ENCODE measurements at regions not wholly inside any gene's neighbourhood (a gene's known extent, or its start where the extent isn't known, plus 50 kb on each side); places are given as distances from the start of the nearest gene placed in this dataset.

GRCh38 chr2:59893612-59894011 is 659.8 kb downstream of the BCL11A start:
- no peak for TF ChIP-seq EZH2 (IDR thresholded peaks at IDR 0.05; ENCODE audit: borderline replicate concordance, insufficient read depth, low read length, poor library complexity, severe bottlenecking)
- no peak for TF ChIP-seq MXI1 (conservative IDR thresholded peaks at IDR 0.05; ENCODE audit: poor library complexity, severe bottlenecking)
- TF ChIP-seq, protein P1, sequence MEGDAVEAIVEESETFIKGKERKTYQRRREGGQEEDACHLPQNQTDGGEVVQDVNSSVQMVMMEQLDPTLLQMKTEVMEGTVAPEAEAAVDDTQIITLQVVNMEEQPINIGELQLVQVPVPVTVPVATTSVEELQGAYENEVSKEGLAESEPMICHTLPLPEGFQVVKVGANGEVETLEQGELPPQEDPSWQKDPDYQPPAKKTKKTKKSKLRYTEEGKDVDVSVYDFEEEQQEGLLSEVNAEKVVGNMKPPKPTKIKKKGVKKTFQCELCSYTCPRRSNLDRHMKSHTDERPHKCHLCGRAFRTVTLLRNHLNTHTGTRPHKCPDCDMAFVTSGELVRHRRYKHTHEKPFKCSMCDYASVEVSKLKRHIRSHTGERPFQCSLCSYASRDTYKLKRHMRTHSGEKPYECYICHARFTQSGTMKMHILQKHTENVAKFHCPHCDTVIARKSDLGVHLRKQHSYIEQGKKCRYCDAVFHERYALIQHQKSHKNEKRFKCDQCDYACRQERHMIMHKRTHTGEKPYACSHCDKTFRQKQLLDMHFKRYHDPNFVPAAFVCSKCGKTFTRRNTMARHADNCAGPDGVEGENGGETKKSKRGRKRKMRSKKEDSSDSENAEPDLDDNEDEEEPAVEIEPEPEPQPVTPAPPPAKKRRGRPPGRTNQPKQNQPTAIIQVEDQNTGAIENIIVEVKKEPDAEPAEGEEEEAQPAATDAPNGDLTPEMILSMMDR (IDR thresholded peaks at IDR 0.05; ENCODE audit: poor library complexity, severe bottlenecking) = no peak
- TF ChIP-seq RAD21 (conservative IDR thresholded peaks at IDR 0.05) = no peak
- TF ChIP-seq SMC3 (conservative IDR thresholded peaks at IDR 0.05; ENCODE audit: poor library complexity) = no peak
- TF ChIP-seq EP300 (conservative IDR thresholded peaks at IDR 0.05; ENCODE audit: poor library complexity, severe bottlenecking) = no peak
- no peak for TF ChIP-seq POLR2AphosphoS5 (IDR thresholded peaks at IDR 0.05)
- TF ChIP-seq TAF1 (IDR thresholded peaks at IDR 0.05; ENCODE audit: low read depth) = no peak
- TF ChIP-seq, protein P2, sequence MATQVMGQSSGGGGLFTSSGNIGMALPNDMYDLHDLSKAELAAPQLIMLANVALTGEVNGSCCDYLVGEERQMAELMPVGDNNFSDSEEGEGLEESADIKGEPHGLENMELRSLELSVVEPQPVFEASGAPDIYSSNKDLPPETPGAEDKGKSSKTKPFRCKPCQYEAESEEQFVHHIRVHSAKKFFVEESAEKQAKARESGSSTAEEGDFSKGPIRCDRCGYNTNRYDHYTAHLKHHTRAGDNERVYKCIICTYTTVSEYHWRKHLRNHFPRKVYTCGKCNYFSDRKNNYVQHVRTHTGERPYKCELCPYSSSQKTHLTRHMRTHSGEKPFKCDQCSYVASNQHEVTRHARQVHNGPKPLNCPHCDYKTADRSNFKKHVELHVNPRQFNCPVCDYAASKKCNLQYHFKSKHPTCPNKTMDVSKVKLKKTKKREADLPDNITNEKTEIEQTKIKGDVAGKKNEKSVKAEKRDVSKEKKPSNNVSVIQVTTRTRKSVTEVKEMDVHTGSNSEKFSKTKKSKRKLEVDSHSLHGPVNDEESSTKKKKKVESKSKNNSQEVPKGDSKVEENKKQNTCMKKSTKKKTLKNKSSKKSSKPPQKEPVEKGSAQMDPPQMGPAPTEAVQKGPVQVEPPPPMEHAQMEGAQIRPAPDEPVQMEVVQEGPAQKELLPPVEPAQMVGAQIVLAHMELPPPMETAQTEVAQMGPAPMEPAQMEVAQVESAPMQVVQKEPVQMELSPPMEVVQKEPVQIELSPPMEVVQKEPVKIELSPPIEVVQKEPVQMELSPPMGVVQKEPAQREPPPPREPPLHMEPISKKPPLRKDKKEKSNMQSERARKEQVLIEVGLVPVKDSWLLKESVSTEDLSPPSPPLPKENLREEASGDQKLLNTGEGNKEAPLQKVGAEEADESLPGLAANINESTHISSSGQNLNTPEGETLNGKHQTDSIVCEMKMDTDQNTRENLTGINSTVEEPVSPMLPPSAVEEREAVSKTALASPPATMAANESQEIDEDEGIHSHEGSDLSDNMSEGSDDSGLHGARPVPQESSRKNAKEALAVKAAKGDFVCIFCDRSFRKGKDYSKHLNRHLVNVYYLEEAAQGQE (IDR thresholded peaks at IDR 0.05; ENCODE audit: borderline replicate concordance) = no peak
- Histone ChIP-seq H3K4me3 (ENCODE audit: low read length) (no peak overlapping the region), H3K27me3 (ENCODE audit: insufficient read depth, low read depth, low read length) (no peaks in the 10 kb centered on the region), H3K27ac (ENCODE audit: low read length) (peak overlapping the region; percentile 9), H4K20me1 (ENCODE audit: insufficient read depth) (no peaks in the 10 kb centered on the region), H2AFZ (ENCODE audit: low read depth, low read length) (no peak overlapping the region), H3K36me3 (ENCODE audit: insufficient read depth, low read length) (no peaks in the 10 kb centered on the region), H3F3A (ENCODE audit: insufficient read depth, low read length, poor library complexity, severe bottlenecking) (no peaks in the 10 kb centered on the region), H3K9me2 (ENCODE audit: insufficient read depth, low read length) (no peaks in the 10 kb centered on the region), H3K4me2 (ENCODE audit: low read length) (no peak overlapping the region), H3K9ac (ENCODE audit: low read length) (no peak overlapping the region), H3K9me3 (ENCODE audit: low read length) (no peaks in the 10 kb centered on the region), H3K79me2 (replicated peaks; ENCODE audit: insufficient read depth, low read length) (no peaks in the 10 kb centered on the region)

GRCh38 chr2:59892398-59892797 is 661.1 kb downstream of the BCL11A start:
- no peak overlapping the region for H3K27ac ChIP-seq (ENCODE audit: low read length)
- no peaks in the 10 kb centered on the region for H3K36me3 ChIP-seq (ENCODE audit: insufficient read depth, low read length)
- H3K9me2 ChIP-seq (ENCODE audit: insufficient read depth, low read length) = no peaks in the 10 kb centered on the region
- H2AFZ ChIP-seq (ENCODE audit: low read depth, low read length) = no peak overlapping the region
- no peaks in the 10 kb centered on the region for H3F3A ChIP-seq (ENCODE audit: insufficient read depth, low read length, poor library complexity, severe bottlenecking)
- H3K9me3 ChIP-seq (ENCODE audit: low read length) = no peaks in the 10 kb centered on the region
- H3K4me3 ChIP-seq (ENCODE audit: low read length) = no peak overlapping the region
- no peak overlapping the region for H3K4me2 ChIP-seq (ENCODE audit: low read length)
- H3K9ac ChIP-seq (ENCODE audit: low read length) = no peak overlapping the region
- H3K27me3 ChIP-seq (ENCODE audit: insufficient read depth, low read depth, low read length) = no peaks in the 10 kb centered on the region
- no peaks in the 10 kb centered on the region for H3K79me2 ChIP-seq (replicated peaks; ENCODE audit: insufficient read depth, low read length)
- H4K20me1 ChIP-seq (ENCODE audit: insufficient read depth) = no peaks in the 10 kb centered on the region
- TF ChIP-seq EP300 (conservative IDR thresholded peaks at IDR 0.05; ENCODE audit: poor library complexity, severe bottlenecking) (no peak), EZH2 (IDR thresholded peaks at IDR 0.05; ENCODE audit: borderline replicate concordance, insufficient read depth, low read length, poor library complexity, severe bottlenecking) (no peak), POLR2AphosphoS5 (IDR thresholded peaks at IDR 0.05) (no peak), RAD21 (conservative IDR thresholded peaks at IDR 0.05) (no peak), TAF1 (IDR thresholded peaks at IDR 0.05; ENCODE audit: low read depth) (no peak), MXI1 (conservative IDR thresholded peaks at IDR 0.05; ENCODE audit: poor library complexity, severe bottlenecking) (no peak), SMC3 (conservative IDR thresholded peaks at IDR 0.05; ENCODE audit: poor library complexity) (no peak)
- TF ChIP-seq, protein P2 (IDR thresholded peaks at IDR 0.05; ENCODE audit: borderline replicate concordance) = no peak
- TF ChIP-seq, protein P1 (IDR thresholded peaks at IDR 0.05; ENCODE audit: poor library complexity, severe bottlenecking) = no peak
